SJCRH30 (cell line): ENCODE measurements at regions not wholly inside any gene's neighbourhood (a gene's known extent, or its start where the extent isn't known, plus 50 kb on each side); places are given as distances from the start of the nearest gene placed in this dataset.

Source experiments
- DNase-seq, 2 experiments: peaks; one replicate each; pipeline ENCODE4 v3.0.0-alpha.2; 2015 to 2020
- H3K27ac ChIP-seq: fragments of 250-450 bp; sonication (Bioruptor Pico); 2 replicates; pipeline ENCODE4 v1.5.1; 2020; ENCODE audit warnings: mild to moderate bottlenecking, moderate library complexity
- H3K27me3 ChIP-seq: fragments of 250-450 bp; sonication (Bioruptor Pico); 2 replicates; pipeline ENCODE4 v1.5.1; 2020; ENCODE audit warnings: mild to moderate bottlenecking, moderate library complexity
- H3K36me3 ChIP-seq: fragments of 250-450 bp; sonication (Bioruptor Pico); 2 replicates; pipeline ENCODE4 v1.5.1; 2020; ENCODE audit warnings: mild to moderate bottlenecking, moderate library complexity
- H3K4me1 ChIP-seq: fragments of 250-450 bp; sonication (Bioruptor Pico); 2 replicates; pipeline ENCODE4 v1.5.1; 2020; ENCODE audit warnings: mild to moderate bottlenecking, moderate library complexity
- H3K4me3 ChIP-seq: fragments of 250-450 bp; sonication (Bioruptor Pico); 2 replicates; pipeline ENCODE4 v1.5.1; 2020; ENCODE audit warnings: mild to moderate bottlenecking, moderate library complexity
- H3K9me3 ChIP-seq: fragments of 250-450 bp; sonication (Bioruptor Pico); replicated peaks from 2 replicates; pipeline ENCODE4 v1.5.1; 2020; ENCODE audit warnings: mild to moderate bottlenecking, moderate library complexity

- DNase-seq: no peak
- Histone ChIP-seq H3K4me1 (no peaks in the 10 kb centered on the region), H3K27ac (no peak overlapping the region), H3K9me3 (no peaks in the 10 kb centered on the region), H3K36me3 (no peaks in the 10 kb centered on the region), H3K4me3 (no peak overlapping the region), H3K27me3 (no peaks in the 10 kb centered on the region)
Measured at GRCh38 chr7:25360451-25360850, 132.2 kb upstream of the NPVF start.

- no peaks in the 10 kb centered on the region for H3K27me3 ChIP-seq
- H3K36me3 ChIP-seq: no peaks in the 10 kb centered on the region
- H3K4me1 ChIP-seq: no peaks in the 10 kb centered on the region
- no peak overlapping the region for H3K4me3 ChIP-seq
- no peaks in the 10 kb centered on the region for H3K9me3 ChIP-seq
- no peak for DNase-seq
- H3K27ac ChIP-seq: no peak overlapping the region
Measured at GRCh38 chr7:25361387-25361786, 133.1 kb upstream of the NPVF start.

- Histone ChIP-seq H3K4me1 (no peaks in the 10 kb centered on the region), H3K36me3 (no peaks in the 10 kb centered on the region)
Measured at GRCh38 chr7:25361863-25362262, 133.6 kb upstream of the NPVF start.

GRCh38 chr7:25368599-25369201, 140.4 kb upstream of the NPVF start:
- H3K27ac ChIP-seq: no peak overlapping the region
- no peaks in the 10 kb centered on the region for H3K36me3 ChIP-seq
- H3K27me3 ChIP-seq: no peaks in the 10 kb centered on the region
- no peaks in the 10 kb centered on the region for H3K4me1 ChIP-seq
- DNase-seq: no peak
- H3K4me3 ChIP-seq: no peak overlapping the region
- H3K9me3 ChIP-seq: no peaks in the 10 kb centered on the region; the same call in 1 of the 2 replicates

More at GRCh38 chr7:25361863-25362262, 133.6 kb upstream of the NPVF start:
- no peaks in the 10 kb centered on the region for H3K27me3 ChIP-seq
- DNase-seq: no peak
- no peak overlapping the region for H3K27ac ChIP-seq
- H3K4me3 ChIP-seq: no peak overlapping the region
- no peaks in the 10 kb centered on the region for H3K9me3 ChIP-seq

GRCh38 chr7:25369786-25370185, 141.5 kb upstream of the NPVF start:
- Histone ChIP-seq H3K27ac (no peak overlapping the region), H3K9me3 (no peaks in the 10 kb centered on the region; the same call in 1 of the 2 replicates), H3K4me3 (no peak overlapping the region), H3K36me3 (no peaks in the 10 kb centered on the region), H3K4me1 (no peaks in the 10 kb centered on the region), H3K27me3 (no peaks in the 10 kb centered on the region)
- no peak for DNase-seq

GRCh38 chr7:25371972-25372371, 143.7 kb upstream of the NPVF start:
- no peak overlapping the region for H3K27ac ChIP-seq
- H3K36me3 ChIP-seq: no peaks in the 10 kb centered on the region
- H3K4me3 ChIP-seq: no peak overlapping the region
- DNase-seq: no peak
- peaks cover 16% of the 10 kb centered on the region for H3K4me1 ChIP-seq
- H3K9me3 ChIP-seq: no peaks in the 10 kb centered on the region; the same call in 1 of the 2 replicates
- no peaks in the 10 kb centered on the region for H3K27me3 ChIP-seq

GRCh38 chr7:25375805-25376600, 147.7 kb upstream of the NPVF start:
- Histone ChIP-seq H3K4me1 (peaks cover 16% of the 10 kb centered on the region), H3K27ac (0 out of 2 replicates have a peak overlapping the region, but pooled peaks have one; percentile 17), H3K4me3 (no peak overlapping the region), H3K9me3 (no peaks in the 10 kb centered on the region; the same call in 1 of the 2 replicates), H3K27me3 (peaks cover 3% of the 10 kb centered on the region; the same call in 1 of the 2 replicates), H3K36me3 (no peaks in the 10 kb centered on the region)
- DNase-seq: peak; percentile 7 to 45

- Histone ChIP-seq H3K9me3 (no peaks in the 10 kb centered on the region), H3K4me1 (peaks cover 16% of the 10 kb centered on the region), H3K4me3 (no peak overlapping the region), H3K27me3 (peaks cover 8% of the 10 kb centered on the region), H3K27ac (no peak overlapping the region), H3K36me3 (no peaks in the 10 kb centered on the region)
- no peak for DNase-seq
Measured at GRCh38 chr7:25379351-25380300, 151.3 kb upstream of the NPVF start.

- no peak overlapping the region for H3K4me3 ChIP-seq
Measured at GRCh38 chr7:25381818-25382589, 153.7 kb upstream of the NPVF start.

GRCh38 chr7:25382869-25383268, 154.6 kb upstream of the NPVF start:
- Histone ChIP-seq H3K27me3 (peaks cover 8% of the 10 kb centered on the region), H3K4me3 (no peak overlapping the region), H3K27ac (no peak overlapping the region), H3K9me3 (no peaks in the 10 kb centered on the region), H3K4me1 (no peaks in the 10 kb centered on the region), H3K36me3 (no peaks in the 10 kb centered on the region)
- no peak for DNase-seq

More at GRCh38 chr7:25381818-25382589, 153.7 kb upstream of the NPVF start:
- H3K27ac ChIP-seq: no peak overlapping the region
- H3K4me1 ChIP-seq: no peaks in the 10 kb centered on the region
- DNase-seq: no peak
- no peaks in the 10 kb centered on the region for H3K9me3 ChIP-seq
- no peaks in the 10 kb centered on the region for H3K36me3 ChIP-seq
- peaks cover 8% of the 10 kb centered on the region for H3K27me3 ChIP-seq

GRCh38 chr7:25383402-25383801, 155.1 kb upstream of the NPVF start:
- no peak overlapping the region for H3K27ac ChIP-seq
- H3K27me3 ChIP-seq: peaks cover 8% of the 10 kb centered on the region
- H3K4me3 ChIP-seq: no peak overlapping the region
- H3K36me3 ChIP-seq: no peaks in the 10 kb centered on the region
- no peak for DNase-seq
- no peaks in the 10 kb centered on the region for H3K4me1 ChIP-seq
- H3K9me3 ChIP-seq: no peaks in the 10 kb centered on the region

GRCh38 chr7:25384788-25385505, 156.7 kb upstream of the NPVF start:
- Histone ChIP-seq H3K4me3 (no peak overlapping the region), H3K4me1 (no peaks in the 10 kb centered on the region), H3K27me3 (peaks cover 8% of the 10 kb centered on the region), H3K27ac (no peak overlapping the region), H3K9me3 (no peaks in the 10 kb centered on the region), H3K36me3 (no peaks in the 10 kb centered on the region)
- no peak for DNase-seq

- H3K4me1 ChIP-seq: no peaks in the 10 kb centered on the region
- no peak overlapping the region for H3K27ac ChIP-seq
- peaks cover 8% of the 10 kb centered on the region for H3K27me3 ChIP-seq
- H3K36me3 ChIP-seq: no peaks in the 10 kb centered on the region
- H3K4me3 ChIP-seq: no peak overlapping the region
- DNase-seq: no peak
- no peaks in the 10 kb centered on the region for H3K9me3 ChIP-seq
Measured at GRCh38 chr7:25385506-25386136, 157.3 kb upstream of the NPVF start.
